ENCODE measurements at regions not wholly inside any gene's neighbourhood (a gene's known extent, or its start where the extent isn't known, plus 50 kb on each side); places are given as distances from the start of the nearest gene placed in this dataset.

DNA sequence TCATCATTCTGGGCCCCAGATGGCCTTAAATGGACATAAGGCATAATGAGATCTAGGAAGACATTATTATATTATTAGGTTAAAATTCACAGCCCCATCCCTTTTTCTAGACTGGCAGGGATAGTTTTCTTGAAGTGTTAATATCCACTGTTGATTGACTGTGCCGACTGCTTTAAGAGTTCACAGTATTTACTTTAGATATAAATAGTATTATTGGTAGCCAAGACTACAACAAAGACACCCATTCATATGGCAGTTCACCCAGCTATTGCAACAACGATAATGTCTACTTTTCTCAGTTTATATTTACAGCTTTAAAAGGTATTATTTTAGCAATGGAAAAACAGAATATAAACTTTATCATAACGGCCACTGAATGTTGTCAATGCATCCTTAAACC is 922.2 kb upstream of the POU3F4 start:
- Histone ChIP-seq H3K36me3 (ENCODE audit: low read depth, missing control alignments) (no peaks in the 10 kb centered on the region), H3K4me3 (no peak overlapping the region), H3K27me3 (no peaks in the 10 kb centered on the region), H3K9me3 (no peaks in the 10 kb centered on the region), H3K27ac (no peak overlapping the region), H3K4me1 (no peaks in the 10 kb centered on the region)
- 70 to 71% methylated on average over 3 of the region's 3 CpGs for WGBS, 2 donors
- intact Hi-C loops (cut with DNase I; ENCODE audit: low total_unique reads), result no loop called here
- DNase-seq, result no peak
- no peak for TF ChIP-seq POLR2A (IDR thresholded peaks at IDR 0.05)
- TF ChIP-seq, protein P1, sequence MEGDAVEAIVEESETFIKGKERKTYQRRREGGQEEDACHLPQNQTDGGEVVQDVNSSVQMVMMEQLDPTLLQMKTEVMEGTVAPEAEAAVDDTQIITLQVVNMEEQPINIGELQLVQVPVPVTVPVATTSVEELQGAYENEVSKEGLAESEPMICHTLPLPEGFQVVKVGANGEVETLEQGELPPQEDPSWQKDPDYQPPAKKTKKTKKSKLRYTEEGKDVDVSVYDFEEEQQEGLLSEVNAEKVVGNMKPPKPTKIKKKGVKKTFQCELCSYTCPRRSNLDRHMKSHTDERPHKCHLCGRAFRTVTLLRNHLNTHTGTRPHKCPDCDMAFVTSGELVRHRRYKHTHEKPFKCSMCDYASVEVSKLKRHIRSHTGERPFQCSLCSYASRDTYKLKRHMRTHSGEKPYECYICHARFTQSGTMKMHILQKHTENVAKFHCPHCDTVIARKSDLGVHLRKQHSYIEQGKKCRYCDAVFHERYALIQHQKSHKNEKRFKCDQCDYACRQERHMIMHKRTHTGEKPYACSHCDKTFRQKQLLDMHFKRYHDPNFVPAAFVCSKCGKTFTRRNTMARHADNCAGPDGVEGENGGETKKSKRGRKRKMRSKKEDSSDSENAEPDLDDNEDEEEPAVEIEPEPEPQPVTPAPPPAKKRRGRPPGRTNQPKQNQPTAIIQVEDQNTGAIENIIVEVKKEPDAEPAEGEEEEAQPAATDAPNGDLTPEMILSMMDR (IDR thresholded peaks at IDR 0.05), result no peak

DNA sequence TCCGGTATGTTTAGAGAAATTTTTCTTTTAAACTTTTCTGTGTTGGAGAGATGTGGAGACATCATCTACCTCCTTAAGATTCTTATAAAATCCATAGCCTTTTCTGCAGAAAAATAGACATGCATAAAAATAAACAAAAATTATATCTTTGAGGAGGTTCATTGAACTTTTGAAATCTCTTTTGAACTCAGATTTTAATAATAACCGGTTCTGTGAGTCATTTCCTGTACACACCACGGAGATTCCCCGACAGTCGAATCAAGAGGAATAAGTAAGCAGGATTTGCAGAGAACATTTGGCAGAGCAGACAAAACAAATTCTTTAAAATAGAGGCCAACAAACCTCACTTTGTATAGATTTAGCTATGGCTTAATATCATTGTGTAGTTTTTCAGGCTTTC is 918.7 kb upstream of the POU3F4 start:
- no peak for DNase-seq
- intact Hi-C loops (cut with DNase I; ENCODE audit: low total_unique reads), result no loop called here
- Histone ChIP-seq H3K27me3 (no peaks in the 10 kb centered on the region), H3K36me3 (ENCODE audit: low read depth, missing control alignments) (no peaks in the 10 kb centered on the region), H3K4me1 (no peaks in the 10 kb centered on the region), H3K4me3 (no peak overlapping the region), H3K27ac (no peak overlapping the region), H3K9me3 (no peaks in the 10 kb centered on the region)
- TF ChIP-seq, protein P1 (IDR thresholded peaks at IDR 0.05), result no peak
- no peak for TF ChIP-seq POLR2A (IDR thresholded peaks at IDR 0.05)
- WGBS, 2 donors, result 62 to 70% methylated on average over 5 of the region's 5 CpGs

DNA sequence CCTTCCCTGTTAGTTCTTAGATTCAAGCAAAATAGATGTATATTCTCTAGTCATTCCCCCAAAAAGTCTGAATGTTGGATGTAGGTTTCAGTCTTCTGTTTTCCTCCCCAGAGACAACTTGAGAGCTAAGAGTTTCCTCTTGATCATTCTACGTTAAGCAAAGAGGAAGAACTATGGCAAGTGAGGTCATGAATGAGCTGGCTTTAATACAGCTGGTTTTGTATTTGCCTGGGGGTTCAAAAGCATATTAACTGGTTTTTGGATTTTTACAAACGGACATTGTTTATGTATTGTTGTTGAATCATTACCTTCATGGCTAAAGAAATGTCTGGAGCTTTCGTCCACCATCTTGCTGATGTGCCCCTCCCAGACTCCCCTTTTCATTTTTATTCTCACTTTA is 916.7 kb upstream of the POU3F4 start:
- Histone ChIP-seq H3K27ac (no peak overlapping the region), H3K9me3 (no peaks in the 10 kb centered on the region), H3K4me3 (no peak overlapping the region), H3K4me1 (no peaks in the 10 kb centered on the region), H3K27me3 (no peaks in the 10 kb centered on the region), H3K36me3 (ENCODE audit: low read depth, missing control alignments) (no peaks in the 10 kb centered on the region)
- intact Hi-C loops (cut with DNase I; ENCODE audit: low total_unique reads), result no loop called here
- DNase-seq, result no peak
- 80 to 85% methylated on average over 3 of the region's 3 CpGs for WGBS, 2 donors
- TF ChIP-seq, protein P1 (IDR thresholded peaks at IDR 0.05), result no peak
- TF ChIP-seq POLR2A (IDR thresholded peaks at IDR 0.05), result no peak

DNA sequence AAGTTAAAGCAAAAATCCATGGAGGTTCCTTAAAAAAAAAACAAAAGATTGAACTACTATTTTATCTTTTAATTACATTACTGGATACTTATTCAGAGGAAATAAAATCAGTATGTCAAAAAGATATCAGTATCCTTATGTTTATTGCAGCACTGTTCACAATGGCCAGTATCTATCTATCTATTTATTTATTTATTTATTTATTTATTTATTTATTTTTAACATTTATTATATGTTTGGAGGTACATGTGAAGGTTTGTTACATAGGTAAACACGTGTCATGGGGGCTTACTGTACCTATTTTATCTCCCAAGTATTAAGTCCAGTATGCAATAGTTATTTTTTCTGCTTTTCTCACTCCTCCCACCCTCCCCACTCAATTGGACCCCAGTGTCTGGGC is 881.1 kb upstream of the POU3F4 start:
- intact Hi-C loops (cut with DNase I; ENCODE audit: low total_unique reads), result no loop called here
- TF ChIP-seq POLR2A (IDR thresholded peaks at IDR 0.05), result no peak
- TF ChIP-seq, protein P1 (IDR thresholded peaks at IDR 0.05), result no peak
- 26 to 27% methylated on average over 1 of the region's 1 CpG for WGBS, 2 donors
- no peaks in the 10 kb centered on the region for H3K36me3 ChIP-seq (ENCODE audit: low read depth, missing control alignments)
- no peak overlapping the region for H3K27ac ChIP-seq
- H3K27me3 ChIP-seq, result no peaks in the 10 kb centered on the region
- H3K4me1 ChIP-seq, result no peaks in the 10 kb centered on the region
- no peak overlapping the region for H3K4me3 ChIP-seq
- no peaks in the 10 kb centered on the region for H3K9me3 ChIP-seq
- no peak for DNase-seq

DNA sequence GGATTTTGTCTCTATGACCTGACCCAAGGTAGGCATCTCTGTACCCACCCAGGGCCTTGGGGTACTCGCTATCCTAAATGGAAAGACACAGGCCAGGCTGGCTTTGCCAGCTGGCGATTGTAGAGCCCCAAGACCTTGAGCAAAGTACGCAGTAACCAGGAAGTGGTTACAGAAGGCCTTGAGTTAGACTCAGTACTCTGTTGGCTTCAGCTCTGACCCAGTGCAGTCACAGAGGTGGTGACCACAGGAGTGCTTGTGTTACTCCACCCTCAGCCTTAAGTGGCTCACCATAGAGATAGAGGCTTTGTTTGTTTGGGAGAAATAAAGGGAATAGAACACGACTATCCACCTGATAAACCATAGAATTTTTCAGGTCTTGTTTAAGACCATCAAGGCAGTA is 880.5 kb upstream of the POU3F4 start:
- no peak overlapping the region for H3K4me3 ChIP-seq
- H3K4me1 ChIP-seq, result no peaks in the 10 kb centered on the region
- no peaks in the 10 kb centered on the region for H3K9me3 ChIP-seq
- H3K27me3 ChIP-seq, result no peaks in the 10 kb centered on the region
- WGBS, 2 donors, result 67 to 69% methylated on average over 2 to 4 of the region's 4 CpGs
- H3K36me3 ChIP-seq (ENCODE audit: low read depth, missing control alignments), result no peaks in the 10 kb centered on the region
- H3K27ac ChIP-seq, result no peak overlapping the region
- TF ChIP-seq, protein P1 (IDR thresholded peaks at IDR 0.05), result no peak
- TF ChIP-seq POLR2A (IDR thresholded peaks at IDR 0.05), result no peak
- intact Hi-C loops (cut with DNase I; ENCODE audit: low total_unique reads), result no loop called here
- DNase-seq, result no peak

All from testis (tissue), 2 donors.